Ishikawa (cell line): ENCODE measurements at regions not wholly inside any gene's neighbourhood (a gene's known extent, or its start where the extent isn't known, plus 50 kb on each side); places are given as distances from the start of the nearest gene placed in this dataset.

Experiments used
- CEBPB ChIP-seq: IDR thresholded peaks from 2 replicates; pipeline ENCODE4 v1.6.1; 2012
- EGR1 ChIP-seq: IDR thresholded peaks from 2 replicates; pipeline ENCODE4 v1.6.1; 2012
- FOXM1 ChIP-seq: IDR thresholded peaks from 2 replicates; pipeline ENCODE4 v1.6.1; 2012; ENCODE audit warnings: low read depth, borderline replicate concordance
- MAX ChIP-seq: IDR thresholded peaks from 2 replicates; pipeline ENCODE4 v1.6.1; 2012
- TEAD4 ChIP-seq: IDR thresholded peaks from 2 replicates; pipeline ENCODE4 v1.6.1; 2012
- YY1 ChIP-seq: IDR thresholded peaks from 2 replicates; pipeline ENCODE4 v1.6.1; 2012; ENCODE audit warnings: low read depth

- no peak for TF ChIP-seq CEBPB
- no peak for TF ChIP-seq FOXM1
- TF ChIP-seq TEAD4 = no peak
- TF ChIP-seq MAX = no peak
- no peak for TF ChIP-seq YY1
- TF ChIP-seq EGR1 = no peak
These were observed 105.5 kb upstream of the HDAC4 start for GRCh38 chr2:239506101-239506857.
